Posterior vena cava (tissue), 2 donors: ENCODE measurements at regions not wholly inside any gene's neighbourhood (a gene's known extent, or its start where the extent isn't known, plus 50 kb on each side); places are given as distances from the start of the nearest gene placed in this dataset.

Experiments
- DNase-seq: peaks from one replicate; pipeline ENCODE4 v3.0.0-alpha.2; 2020; ENCODE audit warnings: low spot score
- intact Hi-C, 2 donors: fragments of 100-400 bp; cut with DNase I; formaldehyde crosslinking; loops; one replicate each; pipeline versions ENCODE4 v1.14.1 to v1.14.2; 2022 to 2023
- donor health status: DM: yes; HTN: yes; CAD: no.
- donor health status: DM: yes; HTN: yes; CAD: no.

DNA sequence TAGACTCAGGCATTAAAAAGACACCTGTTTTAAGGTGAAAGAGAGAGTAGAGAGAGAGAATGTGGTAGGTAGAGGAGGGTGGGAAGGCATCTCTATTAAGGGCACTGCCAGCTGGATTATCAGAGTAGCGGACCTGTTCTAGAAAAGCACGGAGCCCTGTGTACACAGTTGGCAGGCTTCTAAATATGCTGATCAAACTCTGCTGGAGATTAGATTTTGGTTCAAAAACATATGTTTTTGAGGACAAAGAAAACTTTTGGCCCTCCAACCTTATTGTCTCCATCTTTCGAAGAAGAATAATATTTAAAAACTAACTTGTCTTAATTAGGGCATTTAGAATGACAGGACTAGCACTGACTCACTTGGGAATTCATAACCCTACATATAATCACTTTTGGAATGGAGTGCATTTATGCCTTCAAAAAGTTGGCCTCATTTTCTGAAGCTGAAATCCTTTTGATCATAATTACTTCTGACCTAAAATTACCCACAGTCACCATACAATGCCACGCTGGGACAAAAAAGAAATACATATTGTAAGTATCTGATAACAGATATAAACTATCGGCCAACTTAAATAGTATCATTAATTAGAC, 254.6 kb downstream of the MEIS1 start:
- DNase-seq: no peak
- intact Hi-C loops: loop anchor here (5.0 kb wide), 2 partner anchors 107 to 242 kb away; no protein-coding TSS in a partner anchor

DNA sequence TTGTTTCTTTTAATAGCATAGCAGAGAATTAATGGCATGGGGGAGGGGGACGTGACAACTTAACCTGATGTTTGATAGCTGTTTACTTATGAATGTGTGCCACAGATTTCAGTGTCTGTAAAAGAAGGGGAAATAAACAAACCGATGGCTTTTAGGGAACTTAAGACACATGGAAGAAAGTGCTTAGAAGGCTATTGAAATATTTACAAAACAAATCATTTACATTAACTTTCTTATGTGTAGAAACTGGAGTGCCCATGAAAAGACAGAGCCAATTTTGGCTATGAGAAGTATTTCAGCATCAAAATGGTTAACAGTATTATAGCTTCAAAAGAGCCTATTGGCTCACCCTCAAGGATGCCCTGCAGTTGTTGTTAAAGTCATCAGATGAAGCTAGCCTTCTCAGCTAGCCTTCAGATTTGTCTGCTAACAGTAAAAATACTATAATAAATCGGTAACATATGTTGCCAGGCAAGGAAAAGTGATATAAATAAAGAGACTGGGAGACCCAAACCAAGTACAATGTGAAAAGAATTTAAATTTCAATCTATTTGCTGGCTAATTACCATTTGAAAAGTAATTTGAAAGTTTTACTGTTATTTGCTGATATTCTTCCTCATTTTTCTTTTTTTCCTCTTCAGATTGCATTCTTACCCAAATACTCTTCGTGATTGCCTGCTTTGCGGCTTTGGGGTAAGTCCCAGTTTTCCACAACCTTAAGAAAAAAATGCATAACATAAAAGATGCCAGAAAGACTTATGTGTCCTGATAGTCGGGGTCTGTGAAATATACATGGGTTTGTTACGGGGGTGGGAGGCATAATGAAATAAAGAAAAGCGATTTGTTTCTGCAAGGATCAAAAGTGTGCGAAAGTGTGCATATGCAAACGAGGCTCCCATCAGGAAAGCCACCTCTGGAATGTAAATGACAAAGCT, 256.4 kb downstream of the MEIS1 start:
- DNase-seq: no peak
- intact Hi-C loops: loop anchor here (5.0 kb wide), 2 partner anchors 109 to 244 kb away; no protein-coding TSS in a partner anchor

DNA sequence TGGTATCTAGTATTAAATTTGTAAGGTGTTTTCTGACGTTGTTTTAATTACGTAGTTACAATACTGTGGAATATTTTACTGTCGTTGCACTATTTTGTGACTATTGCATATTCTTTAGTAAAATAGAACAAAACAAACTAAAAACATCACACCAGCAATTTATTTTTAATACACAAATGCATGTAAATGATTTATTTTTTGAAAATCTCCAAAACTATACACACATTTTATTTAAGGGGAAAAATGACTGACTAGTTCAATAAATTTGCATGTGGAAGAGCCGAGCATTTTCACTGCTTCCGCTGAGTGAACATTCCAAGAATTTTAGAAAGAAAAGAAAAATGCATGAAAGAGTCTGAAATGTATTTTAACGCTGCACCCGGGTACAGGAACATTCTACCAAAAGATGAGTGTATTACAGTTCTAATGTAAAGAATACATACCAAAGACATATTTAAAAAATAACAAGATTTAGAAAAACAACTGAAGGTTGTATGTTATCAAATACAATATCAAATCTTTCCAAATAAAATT, 257.7 kb downstream of the MEIS1 start:
- intact Hi-C loops: loop anchor here (2.0 to 5.0 kb wide), 3 partner anchors 110 to 246 kb away; no protein-coding TSS in a partner anchor
- no peak for DNase-seq

DNA sequence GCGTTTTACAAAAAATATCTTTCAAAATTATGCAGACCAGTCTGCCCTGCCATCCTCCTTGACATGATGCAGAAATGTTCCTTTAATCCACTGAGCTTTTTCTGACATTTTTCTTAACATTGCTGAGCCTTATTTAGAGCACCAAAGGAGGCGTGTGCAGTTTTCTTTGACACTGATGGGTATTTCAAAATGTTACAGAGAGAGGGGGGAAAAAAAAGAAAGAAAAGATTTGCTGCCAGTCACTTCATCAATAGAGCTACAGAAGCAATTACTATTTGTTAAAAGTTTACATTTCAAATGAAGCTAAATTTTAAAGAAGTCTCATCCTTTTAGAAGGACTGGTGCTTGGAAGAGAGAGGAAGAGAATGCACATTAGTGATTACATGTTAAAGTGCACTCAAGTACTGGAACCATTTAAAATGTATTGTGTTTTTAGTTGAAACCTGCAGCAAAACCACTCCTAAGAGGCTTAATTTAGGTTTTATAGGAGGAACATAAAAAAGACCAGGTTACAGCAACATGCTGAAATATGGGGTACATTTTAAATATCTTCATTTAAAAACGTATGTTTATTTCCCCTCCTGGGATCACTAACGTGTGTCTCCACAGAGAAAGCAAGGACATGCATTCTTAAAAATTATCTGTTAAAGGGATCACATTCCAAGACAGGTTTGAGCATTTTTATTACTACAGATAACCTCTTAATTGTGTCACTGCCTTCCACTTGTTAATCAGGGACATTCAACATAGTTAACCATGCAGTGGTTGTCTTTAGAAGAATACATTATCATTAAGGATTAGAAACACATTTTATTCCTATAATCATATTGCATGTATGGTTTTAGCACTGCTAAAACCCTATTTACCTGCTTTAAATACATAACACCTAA, 258.4 kb downstream of the MEIS1 start:
- intact Hi-C loops: loop anchor here (2.0 to 5.0 kb wide), 3 partner anchors 111 to 247 kb away; no protein-coding TSS in a partner anchor
- no peak for DNase-seq

DNA sequence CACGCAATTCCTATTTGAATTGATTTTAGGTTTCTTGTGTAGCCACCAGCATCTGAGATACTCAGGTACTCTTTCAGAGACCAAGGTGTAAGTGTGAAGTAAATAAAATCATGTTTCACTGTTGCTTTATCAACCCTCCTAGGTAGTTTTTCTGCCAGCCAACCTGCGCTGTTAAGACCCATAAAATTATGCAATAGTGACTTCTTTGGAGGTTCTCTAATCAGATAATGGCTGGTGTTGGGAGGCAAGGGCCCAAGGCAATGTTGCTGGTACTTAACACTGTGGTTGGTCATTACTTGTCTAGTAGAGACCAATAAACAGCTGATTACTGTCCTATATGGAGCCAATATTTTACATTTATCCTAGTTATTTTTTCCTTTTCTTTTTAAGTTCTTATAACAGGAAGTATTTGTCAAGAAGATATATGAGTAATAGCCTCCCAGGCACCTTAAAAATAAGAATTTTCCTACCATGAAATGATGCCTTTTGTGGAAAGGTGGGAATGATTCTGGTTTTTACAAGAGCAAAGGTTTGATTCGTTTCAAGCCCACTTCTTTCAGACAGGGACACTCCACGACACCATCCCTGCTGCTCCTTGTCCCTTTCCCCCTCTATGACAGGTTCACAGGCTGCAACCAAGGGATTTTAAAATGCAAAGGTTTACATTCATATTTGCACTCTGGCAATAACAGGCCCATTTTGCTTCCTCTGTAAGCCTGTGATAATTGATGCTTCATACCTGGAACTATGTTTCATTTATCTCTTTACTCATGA, 259.3 kb downstream of the MEIS1 start:
- DNase-seq: no peak
- intact Hi-C loops: loop anchor here (5.0 kb wide), 2 partner anchors 112 to 247 kb away; no protein-coding TSS in a partner anchor

DNA sequence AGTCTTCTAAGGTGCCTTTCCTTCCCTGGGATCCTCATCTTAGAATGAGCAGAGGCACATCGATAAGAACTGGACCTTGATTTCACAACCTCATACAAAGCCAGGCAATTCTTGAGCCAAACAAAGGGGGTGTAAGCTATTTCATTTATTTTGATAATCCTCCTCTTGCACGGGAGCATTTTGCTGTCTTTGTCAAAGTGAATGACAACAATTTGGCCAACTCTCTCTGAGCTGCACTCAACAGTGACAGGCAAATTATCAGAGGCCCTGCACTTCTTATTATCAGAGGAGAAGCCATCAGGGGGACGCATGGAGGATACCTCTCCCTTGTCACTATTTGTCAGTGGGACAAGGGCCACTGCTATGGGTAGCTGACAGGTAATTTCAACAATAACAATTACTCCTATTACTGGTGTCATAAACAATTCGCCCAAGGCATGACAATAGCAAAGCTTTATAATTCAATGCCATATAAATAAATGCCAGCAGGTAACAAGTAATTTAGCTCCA, 260.4 kb downstream of the MEIS1 start:
- no peak for DNase-seq
- intact Hi-C loops: loop anchor here in 1 of 2 donors (5.0 kb wide), 1 partner anchor 157 kb away; no protein-coding TSS in a partner anchor

DNA sequence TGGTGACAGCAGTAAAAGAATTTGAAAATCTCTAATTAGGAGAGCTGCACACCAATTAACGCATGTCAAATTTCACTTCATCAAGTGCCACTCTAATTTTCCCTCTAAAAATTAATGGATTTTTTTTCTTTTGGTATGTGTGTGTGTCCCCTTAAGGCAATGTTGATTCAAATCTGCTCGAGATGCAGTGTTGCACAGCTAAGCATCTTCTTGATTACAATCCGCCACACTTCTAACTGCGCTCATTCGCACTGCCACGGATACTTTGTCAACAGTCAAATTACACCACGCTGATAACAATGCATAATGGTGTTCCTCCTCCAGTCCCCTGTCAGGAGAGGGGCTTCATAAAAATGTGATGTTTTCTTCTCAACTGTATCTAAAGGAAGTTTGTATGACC, 261.4 kb downstream of the MEIS1 start:
- no peak for DNase-seq
- intact Hi-C loops: loop anchor here in 1 of 2 donors (5.0 kb wide), 1 partner anchor 156 kb away; no protein-coding TSS in a partner anchor

DNA sequence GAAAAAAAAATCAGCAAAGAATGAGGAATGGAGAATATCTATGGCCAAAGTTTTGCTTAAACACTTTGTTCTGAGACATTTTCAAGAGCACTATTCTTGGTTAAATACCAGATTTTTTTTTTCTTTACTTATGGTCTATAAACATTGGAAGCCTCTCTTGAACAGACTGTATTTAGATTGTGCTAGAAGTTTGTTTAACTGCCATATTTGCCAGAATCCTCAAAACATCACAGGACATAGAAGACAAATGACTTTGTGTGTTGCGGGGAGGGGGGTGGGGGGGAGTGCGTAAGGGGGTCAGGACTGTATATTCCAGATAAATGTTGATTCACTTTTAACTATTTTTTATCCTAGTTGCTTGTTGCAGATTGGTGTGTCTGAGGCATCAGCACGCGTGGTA, 262.0 kb downstream of the MEIS1 start:
- intact Hi-C loops: loop anchor here in 1 of 2 donors (5.0 kb wide), 1 partner anchor 155 kb away; no protein-coding TSS in a partner anchor
- no peak for DNase-seq

DNA sequence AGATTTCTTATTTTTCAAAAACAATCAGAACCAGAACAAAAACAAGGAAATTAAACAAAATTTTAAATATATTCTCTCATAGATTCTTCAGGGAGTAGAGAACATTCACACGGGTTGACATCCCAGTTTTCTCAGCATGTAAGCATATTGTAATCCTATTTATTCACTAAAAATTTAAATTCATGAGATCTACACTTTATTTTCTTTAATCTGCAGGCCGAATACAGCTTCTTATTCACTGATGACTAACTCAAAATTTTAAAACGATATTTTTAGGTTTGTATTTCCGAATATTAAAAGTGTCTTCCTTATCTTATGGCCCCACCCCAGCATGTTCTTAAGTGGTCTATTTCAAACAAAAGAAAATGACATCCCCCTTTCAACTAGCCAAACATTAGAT, 262.4 kb downstream of the MEIS1 start:
- no peak for DNase-seq
- intact Hi-C loops: loop anchor here in 1 of 2 donors (5.0 kb wide), 1 partner anchor 155 kb away; no protein-coding TSS in a partner anchor

DNA sequence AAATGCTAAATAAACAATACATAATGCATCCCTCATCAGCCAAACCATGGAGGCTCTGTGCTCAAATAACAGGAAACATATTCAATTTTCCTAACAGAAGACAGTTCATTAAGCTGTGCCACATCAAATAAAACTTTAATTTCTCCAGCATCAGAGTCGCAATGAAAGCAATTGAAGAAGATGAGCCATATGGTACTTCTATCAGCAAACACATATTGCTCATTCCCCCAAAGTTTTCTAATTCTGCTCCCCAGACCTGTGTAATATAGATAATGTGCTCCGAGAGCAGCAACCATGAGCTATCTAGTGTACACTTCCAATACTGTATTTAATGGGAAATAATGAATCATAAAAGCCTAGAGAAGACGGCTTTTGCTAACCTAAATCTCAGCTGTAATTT, 263.2 kb downstream of the MEIS1 start:
- intact Hi-C loops: loop anchor here in 1 of 2 donors (5.0 kb wide), 1 partner anchor 154 kb away; no protein-coding TSS in a partner anchor
- DNase-seq: no peak

DNA sequence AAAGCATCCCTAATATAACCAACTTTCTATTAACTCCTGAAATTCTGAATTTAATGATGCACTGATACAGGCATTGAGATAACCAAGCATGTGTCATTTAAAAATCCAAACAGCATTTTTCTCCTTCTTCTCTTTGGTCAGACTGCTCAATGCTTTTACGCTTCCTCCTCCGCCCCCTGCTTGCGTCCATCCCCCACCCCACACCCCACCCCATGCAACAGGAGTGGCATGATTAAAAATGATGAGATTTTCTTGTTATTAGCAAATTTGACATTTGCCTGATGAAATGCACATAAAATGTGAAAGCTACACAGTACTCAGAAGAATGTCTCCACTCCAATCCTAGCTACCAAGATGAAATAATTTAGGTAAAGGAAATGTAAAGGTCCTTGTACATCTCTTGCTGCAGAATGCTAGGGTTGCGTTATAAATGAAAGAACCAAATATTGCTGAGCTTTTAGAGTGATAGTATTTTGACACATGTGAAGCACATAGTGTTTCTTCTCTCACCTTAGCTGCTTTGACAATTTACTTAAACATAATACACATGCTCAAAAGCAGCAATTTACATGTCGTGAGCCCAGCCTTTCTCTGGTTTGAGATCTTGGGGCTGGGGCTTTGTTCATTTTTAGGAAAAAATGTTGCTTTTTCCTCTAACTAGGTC, 263.8 kb downstream of the MEIS1 start:
- intact Hi-C loops: loop anchor here in 1 of 2 donors (5.0 kb wide), 1 partner anchor 154 kb away; no protein-coding TSS in a partner anchor
- DNase-seq: no peak

DNA sequence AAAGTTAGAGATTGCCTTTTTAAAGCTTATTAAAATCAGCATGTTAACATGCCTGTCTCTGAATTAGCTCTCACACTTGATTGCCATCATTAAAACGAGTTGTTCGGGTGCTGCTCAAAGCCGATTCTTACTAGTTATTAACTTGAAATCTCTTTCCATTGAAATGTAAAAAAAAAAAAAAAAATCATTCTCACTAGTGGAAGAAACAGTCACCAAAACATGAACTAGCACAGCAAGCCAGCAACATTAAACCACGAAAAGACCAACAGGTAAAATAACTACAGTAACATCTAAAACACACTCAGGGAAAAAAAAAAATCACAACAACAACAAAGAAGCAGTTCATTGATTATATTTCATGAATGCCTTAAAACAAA, 264.5 kb downstream of the MEIS1 start:
- intact Hi-C loops: loop anchor here in 1 of 2 donors (5.0 kb wide), 1 partner anchor 153 kb away; no protein-coding TSS in a partner anchor
- no peak for DNase-seq

DNA sequence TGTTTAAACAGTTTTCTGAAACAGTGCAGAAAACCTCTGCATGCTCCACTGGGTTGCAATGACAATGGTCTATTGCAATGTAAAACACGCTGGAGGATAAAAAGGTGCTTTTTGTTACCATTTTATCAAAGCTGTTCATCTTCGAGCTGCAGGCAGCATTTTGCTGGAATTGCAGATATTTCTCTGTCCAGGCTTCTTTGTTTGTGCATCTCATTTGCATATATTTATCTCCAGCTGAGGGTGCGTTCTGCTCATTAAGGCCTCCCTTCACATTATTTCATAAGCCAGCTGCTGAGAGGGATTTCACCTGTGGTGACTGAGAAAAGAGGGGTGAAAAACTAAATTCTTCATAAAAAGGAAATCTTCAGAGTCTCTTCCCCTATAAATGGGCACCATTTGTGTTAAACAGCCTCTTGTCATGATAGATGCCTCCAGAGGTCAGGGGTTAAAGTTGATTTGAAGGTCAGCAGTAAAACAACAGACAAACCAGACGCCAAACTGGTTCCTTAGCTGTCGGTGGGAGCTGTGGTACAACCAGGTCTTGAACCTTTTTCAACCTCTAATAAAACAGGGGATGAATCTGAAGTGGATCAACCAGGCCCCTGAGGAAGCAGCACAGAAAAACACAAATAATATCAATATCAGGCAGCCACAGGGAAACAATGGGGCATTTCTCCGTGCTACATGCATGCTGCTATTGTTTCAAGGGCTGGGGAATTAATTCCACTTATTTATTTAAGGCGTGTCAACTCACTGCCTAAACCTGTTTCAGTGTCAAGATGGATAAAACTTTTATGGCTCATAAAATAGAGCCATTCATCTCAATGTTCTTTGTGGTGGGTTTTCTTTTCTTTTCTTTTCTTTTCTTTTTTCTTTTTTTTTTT, 265.1 kb downstream of the MEIS1 start:
- intact Hi-C loops: loop anchor here in 1 of 2 donors (5.0 kb wide), 1 partner anchor 152 kb away; no protein-coding TSS in a partner anchor
- DNase-seq: no peak

DNA sequence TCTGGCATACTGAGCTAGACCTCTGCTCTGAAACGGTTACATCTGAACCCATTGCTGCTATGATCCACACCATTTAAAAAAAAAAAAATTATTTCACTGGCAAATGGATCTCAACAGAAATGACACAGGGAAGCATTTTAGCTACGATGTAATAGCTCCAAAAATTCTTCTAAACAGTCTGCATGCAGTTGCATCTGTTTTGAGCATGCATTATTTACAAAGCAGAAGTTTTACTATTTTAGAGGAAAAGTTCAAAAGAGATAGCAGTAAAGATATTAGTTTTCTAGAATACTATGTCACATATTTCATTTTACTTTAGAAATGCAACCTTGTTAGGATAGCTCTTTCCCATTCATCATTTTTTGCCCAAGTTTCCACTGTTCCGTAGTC, 265.7 kb downstream of the MEIS1 start:
- DNase-seq: no peak
- intact Hi-C loops: no loop called here

DNA sequence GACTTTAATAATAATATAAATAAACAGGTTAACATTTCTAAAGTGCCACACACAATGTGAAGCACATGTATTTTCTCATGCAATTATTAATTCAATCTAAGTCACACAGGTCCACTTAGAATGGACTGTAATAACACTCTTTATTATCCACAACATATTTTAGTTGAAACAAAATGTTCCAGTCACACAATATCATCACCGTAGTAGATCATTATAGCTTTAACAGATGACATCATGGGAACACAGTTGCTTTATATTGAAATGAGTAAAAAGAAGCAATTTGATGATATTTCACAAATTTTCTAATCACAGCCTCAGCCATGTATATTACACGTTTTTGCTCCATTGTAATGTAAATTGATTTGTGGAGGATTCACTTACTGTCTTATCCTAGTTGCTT, 266.3 kb downstream of the MEIS1 start:
- intact Hi-C loops: no loop called here
- no peak for DNase-seq

DNA sequence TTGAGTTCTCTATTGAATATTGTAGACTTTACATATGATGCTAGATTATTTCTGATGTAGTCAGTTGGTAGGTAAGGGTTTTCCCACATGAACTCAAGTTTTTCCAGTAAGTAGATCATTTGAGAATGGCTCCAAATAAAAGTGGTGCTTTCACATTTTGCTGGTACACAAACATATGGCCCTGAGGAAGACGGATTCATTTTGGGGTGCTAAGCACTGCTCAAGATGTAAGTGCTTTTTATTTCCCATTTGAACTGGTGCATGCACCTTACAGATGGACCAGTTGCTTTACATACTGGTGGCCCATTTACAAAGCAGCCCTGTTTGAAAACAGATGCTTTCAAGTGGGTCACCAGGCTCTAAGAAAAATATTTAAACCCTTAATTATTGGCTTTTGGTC, 266.7 kb downstream of the MEIS1 start:
- intact Hi-C loops: no loop called here
- no peak for DNase-seq
